ENCODE measurements at regions not wholly inside any gene's neighbourhood (a gene's known extent, or its start where the extent isn't known, plus 50 kb on each side); places are given as distances from the start of the nearest gene placed in this dataset.

- Mint-ChIP-seq H3K36me3 (no peaks in the 10 kb centered on the region), H3K27me3 (peaks cover 5% of the 10 kb centered on the region), H3K4me3 (no peak overlapping the region), H3K4me1 (ENCODE audit: low read depth) (no peaks in the 10 kb centered on the region), H3K9me3 (peaks cover 2% of the 10 kb centered on the region), H3K27ac (no peak overlapping the region)
- DNase-seq, result no peak
- POLR2A ChIA-PET, result no interaction called here
- CTCF ChIA-PET, result interaction anchor here (0.7 kb wide), 1 partner anchor 49 kb away, joined by 3 read pairs; no protein-coding TSS in a partner anchor
- intact Hi-C loops (cut with micrococcal nuclease), result no loop called here
Observed at GRCh38 chr1:94743862-94744261, 76.3 kb upstream of the SLC44A3 start.

DNA sequence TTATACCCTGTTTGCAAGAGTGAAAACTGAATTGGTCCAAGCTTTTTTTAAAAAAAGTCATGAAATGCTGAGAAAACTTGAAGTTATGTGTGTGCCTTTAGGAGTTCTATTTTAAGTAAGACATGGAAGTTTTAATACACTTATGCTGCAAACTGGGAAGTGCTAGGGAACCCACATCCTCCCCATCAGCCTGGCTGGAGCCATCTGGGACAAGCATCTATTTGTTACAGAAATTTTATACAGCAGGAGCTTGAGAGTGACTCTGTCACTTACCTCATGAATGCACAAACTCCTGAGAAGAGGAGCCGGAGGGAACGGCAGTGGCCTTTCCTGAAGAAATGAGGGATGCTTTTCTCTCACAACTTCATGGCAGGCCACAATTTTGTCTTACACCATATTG is 78.2 kb upstream of the SLC44A3 start:
- H3K27ac Mint-ChIP-seq, result no peak overlapping the region
- ChIA-PET CTCF (no interaction called here), POLR2A (no interaction called here)
- no peaks in the 10 kb centered on the region for H3K9me3 Mint-ChIP-seq
- H3K4me3 Mint-ChIP-seq, result no peak overlapping the region
- H3K27me3 Mint-ChIP-seq, result peaks cover 9% of the 10 kb centered on the region
- H3K36me3 Mint-ChIP-seq, result no peaks in the 10 kb centered on the region
- H3K4me1 Mint-ChIP-seq (ENCODE audit: low read depth), result no peaks in the 10 kb centered on the region
- no peak for DNase-seq
- intact Hi-C loops (cut with micrococcal nuclease), result no loop called here

GRCh38 chr1:94741510-94741909 is 78.6 kb upstream of the SLC44A3 start:
- no peak overlapping the region for H3K27ac Mint-ChIP-seq
- POLR2A ChIA-PET, result no interaction called here
- intact Hi-C loops (cut with micrococcal nuclease), result no loop called here

DNA sequence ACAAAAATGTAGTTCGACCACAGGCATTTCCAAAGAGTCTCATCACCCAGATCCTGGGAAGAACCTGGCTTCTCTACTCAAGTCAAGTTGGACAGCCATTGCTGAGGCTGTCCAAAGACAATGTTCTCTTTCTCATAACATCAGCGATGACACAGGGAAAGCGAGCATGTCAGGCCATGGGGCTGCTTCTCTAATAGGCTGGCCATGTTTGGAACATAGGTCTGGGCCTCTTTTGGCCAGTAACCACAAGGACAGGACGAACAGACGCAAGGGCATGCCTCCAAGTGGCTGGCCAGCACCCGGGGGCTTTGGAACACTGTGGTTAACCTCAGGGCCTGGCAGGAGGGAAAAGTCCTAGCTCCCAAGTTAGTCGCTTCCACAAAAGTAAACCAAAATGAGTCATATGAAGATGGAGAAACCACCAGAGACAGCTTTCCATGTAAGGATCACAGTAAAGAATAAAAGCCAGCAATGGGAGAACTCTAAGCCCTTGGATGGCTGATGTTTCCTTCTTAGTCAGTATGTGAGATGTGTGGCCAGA is 80.6 kb upstream of the SLC44A3 start:
- no peak for DNase-seq
- Mint-ChIP-seq H3K27me3 (peaks cover 8% of the 10 kb centered on the region), H3K4me3 (no peak overlapping the region), H3K4me1 (ENCODE audit: low read depth) (peaks cover 2% of the 10 kb centered on the region), H3K27ac (no peak overlapping the region), H3K9me3 (no peaks in the 10 kb centered on the region), H3K36me3 (no peaks in the 10 kb centered on the region)
- POLR2A ChIA-PET, result no interaction called here
- intact Hi-C loops (cut with micrococcal nuclease), result no loop called here
- CTCF ChIA-PET, result no interaction called here

More at GRCh38 chr1:94741510-94741909, 78.6 kb upstream of the SLC44A3 start:
- H3K4me1 Mint-ChIP-seq (ENCODE audit: low read depth), result no peaks in the 10 kb centered on the region
- CTCF ChIA-PET, result no interaction called here
- no peaks in the 10 kb centered on the region for H3K36me3 Mint-ChIP-seq
- DNase-seq, result no peak
- no peaks in the 10 kb centered on the region for H3K9me3 Mint-ChIP-seq
- H3K4me3 Mint-ChIP-seq, result no peak overlapping the region
- H3K27me3 Mint-ChIP-seq, result peaks cover 9% of the 10 kb centered on the region

DNA sequence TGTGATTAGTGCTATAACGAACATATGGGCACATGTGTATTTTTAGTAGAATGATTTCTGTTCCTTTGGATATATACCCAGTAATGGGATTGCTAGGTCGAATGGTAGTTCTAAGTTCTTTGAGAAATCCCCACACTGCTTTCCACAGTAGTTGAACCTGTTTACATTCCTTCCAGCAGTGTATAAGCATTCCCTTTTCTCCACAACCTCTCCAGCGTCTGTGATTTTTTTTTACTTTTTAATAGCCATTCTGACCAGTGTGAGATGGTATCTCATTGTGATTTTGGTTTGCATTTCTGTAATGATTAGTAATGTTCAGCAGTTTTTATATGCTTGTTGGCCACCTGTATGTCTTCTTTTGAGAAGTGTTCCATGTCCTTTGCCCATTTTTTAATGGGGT is 81.8 kb upstream of the SLC44A3 start:
- Mint-ChIP-seq H3K36me3 (no peaks in the 10 kb centered on the region), H3K27me3 (peaks cover 8% of the 10 kb centered on the region), H3K4me1 (ENCODE audit: low read depth) (peaks cover 2% of the 10 kb centered on the region), H3K27ac (no peak overlapping the region), H3K4me3 (no peak overlapping the region), H3K9me3 (no peaks in the 10 kb centered on the region)
- CTCF ChIA-PET, result no interaction called here
- DNase-seq, result no peak
- POLR2A ChIA-PET, result no interaction called here
- intact Hi-C loops (cut with micrococcal nuclease), result no loop called here

DNA sequence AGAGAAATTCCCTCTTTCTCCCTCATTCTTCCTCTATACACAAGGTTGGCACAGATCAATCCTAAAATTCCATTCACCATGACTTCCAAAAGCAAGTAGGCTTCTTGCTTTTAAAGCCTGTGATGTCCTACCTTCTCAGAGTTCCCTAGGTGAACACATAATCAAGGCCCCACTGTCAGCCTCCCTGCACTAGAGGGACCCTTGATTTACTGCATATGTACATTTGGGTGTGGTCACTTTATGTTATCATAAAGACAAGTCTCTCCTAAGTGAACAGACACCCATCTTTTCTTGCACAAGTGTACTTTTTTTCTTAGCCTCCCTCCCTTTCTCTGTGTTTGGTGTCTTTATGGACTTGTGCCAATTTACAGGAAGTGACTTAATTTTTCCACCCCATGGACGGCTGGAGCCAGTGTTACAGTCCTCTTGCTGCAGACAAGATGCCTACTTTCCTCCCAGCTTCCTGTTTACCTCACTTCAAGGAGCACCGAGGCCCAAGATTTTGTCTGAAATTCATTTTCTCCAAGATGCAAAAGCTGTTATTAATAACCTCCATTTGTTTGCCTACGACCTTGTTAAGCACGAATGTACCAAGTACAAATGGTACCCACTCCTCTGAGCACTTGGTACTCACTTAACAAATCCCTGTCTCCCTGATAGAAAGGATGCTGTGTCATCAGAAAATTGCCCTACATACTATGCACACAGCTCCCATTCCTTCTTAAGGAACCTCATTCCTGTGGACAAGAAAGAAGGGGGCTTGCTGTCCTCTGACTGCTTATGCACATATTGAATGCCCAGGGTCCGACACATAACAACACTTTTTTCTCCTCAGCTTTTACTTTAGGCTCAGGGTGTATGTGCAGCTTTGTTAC is 82.8 kb upstream of the SLC44A3 start:
- intact Hi-C loops (cut with micrococcal nuclease), result no loop called here
- H3K4me1 Mint-ChIP-seq (ENCODE audit: low read depth), result peaks cover 2% of the 10 kb centered on the region
- peaks cover 9% of the 10 kb centered on the region for H3K27me3 Mint-ChIP-seq
- H3K27ac Mint-ChIP-seq, result no peak overlapping the region
- CTCF ChIA-PET, result no interaction called here
- H3K36me3 Mint-ChIP-seq, result no peaks in the 10 kb centered on the region
- no peak for DNase-seq
- POLR2A ChIA-PET, result no interaction called here
- H3K4me3 Mint-ChIP-seq, result no peak overlapping the region
- no peaks in the 10 kb centered on the region for H3K9me3 Mint-ChIP-seq

GRCh38 chr1:94736549-94736948 is 83.6 kb upstream of the SLC44A3 start:
- no peak overlapping the region for H3K4me3 Mint-ChIP-seq
- peaks cover 2% of the 10 kb centered on the region for H3K4me1 Mint-ChIP-seq (ENCODE audit: low read depth)
- H3K36me3 Mint-ChIP-seq, result no peaks in the 10 kb centered on the region
- peaks cover 9% of the 10 kb centered on the region for H3K27me3 Mint-ChIP-seq
- intact Hi-C loops (cut with micrococcal nuclease), result no loop called here
- no peak for DNase-seq
- POLR2A ChIA-PET, result no interaction called here
- no peaks in the 10 kb centered on the region for H3K9me3 Mint-ChIP-seq
- H3K27ac Mint-ChIP-seq, result no peak overlapping the region
- CTCF ChIA-PET, result no interaction called here

DNA sequence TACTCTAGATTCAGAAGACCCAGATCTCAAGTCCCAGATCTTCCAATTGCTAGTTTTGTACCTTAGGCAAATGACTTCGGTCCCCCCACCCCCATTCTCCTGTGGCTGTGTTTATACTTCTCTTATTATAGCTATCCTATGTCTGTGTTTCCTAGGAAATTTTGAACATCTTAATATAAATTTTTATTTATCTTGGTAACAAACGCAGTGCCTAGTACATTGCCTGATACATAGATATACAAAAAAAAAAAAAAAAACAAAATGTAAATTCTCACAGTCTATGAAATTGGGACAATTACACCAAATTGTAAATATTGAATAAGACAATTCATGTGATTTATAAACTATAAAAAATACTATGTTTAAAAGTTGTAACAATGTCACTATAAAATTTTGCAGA is 84.1 kb upstream of the SLC44A3 start:
- peaks cover 2% of the 10 kb centered on the region for H3K4me1 Mint-ChIP-seq (ENCODE audit: low read depth)
- no peaks in the 10 kb centered on the region for H3K9me3 Mint-ChIP-seq
- DNase-seq, result no peak
- ChIA-PET POLR2A (no interaction called here), CTCF (no interaction called here)
- no peak overlapping the region for H3K27ac Mint-ChIP-seq
- H3K4me3 Mint-ChIP-seq, result no peak overlapping the region
- no peaks in the 10 kb centered on the region for H3K36me3 Mint-ChIP-seq
- intact Hi-C loops (cut with micrococcal nuclease), result no loop called here
- peaks cover 9% of the 10 kb centered on the region for H3K27me3 Mint-ChIP-seq

DNA sequence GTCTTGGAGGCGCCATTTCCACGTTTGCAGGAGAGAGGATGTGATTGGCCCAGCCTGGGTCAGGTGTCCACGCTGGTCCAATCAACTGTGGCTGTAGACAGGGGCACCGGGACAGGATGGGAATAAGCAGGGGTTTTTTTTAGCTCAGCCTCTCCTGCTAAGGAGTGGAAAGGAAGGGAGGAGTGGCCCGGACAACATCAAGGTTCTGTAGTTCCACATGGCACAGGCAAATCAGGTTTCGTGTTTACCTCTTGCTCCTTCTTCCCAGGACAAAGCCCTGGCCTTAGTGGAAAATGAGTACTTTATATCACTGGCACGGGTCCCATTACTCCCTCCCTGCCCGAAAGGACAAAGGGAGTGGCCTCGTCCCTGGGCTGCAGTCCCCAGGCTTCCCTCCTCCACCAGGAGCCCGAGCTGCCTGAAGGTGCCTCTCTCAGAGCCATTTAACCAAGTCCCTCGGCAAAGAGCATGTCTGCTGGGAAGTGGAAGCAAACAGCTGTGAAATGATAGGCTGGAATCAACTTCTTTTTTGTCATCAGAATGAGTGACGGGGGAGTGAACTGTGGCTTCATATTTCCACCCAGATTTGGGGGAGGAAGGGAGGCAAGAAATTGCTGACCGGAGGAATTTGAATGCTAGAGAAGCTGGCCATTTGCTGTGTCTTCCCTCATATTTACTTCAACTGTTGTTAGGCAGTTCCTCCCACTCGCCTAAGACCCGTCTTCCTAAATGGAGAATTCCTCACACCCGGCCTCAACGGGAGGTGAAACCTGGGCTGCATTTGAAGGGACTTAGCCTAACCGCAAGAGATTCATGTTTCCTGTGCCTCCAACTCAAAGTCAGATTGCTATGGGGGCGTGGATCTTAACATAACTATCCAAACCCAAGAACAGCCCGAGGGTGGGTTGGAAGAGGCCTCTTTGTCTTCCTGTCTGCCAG is 84.9 kb upstream of the SLC44A3 start:
- CTCF ChIA-PET, result no interaction called here
- intact Hi-C loops (cut with micrococcal nuclease), result no loop called here

GRCh38 chr1:94731891-94732290 is 88.3 kb upstream of the SLC44A3 start:
- no peak for DNase-seq
- Mint-ChIP-seq H3K27me3 (peaks cover 4% of the 10 kb centered on the region), H3K9me3 (no peaks in the 10 kb centered on the region), H3K36me3 (no peaks in the 10 kb centered on the region), H3K4me1 (ENCODE audit: low read depth) (peaks cover 2% of the 10 kb centered on the region), H3K4me3 (no peak overlapping the region), H3K27ac (no peak overlapping the region)
- CTCF ChIA-PET, result no interaction called here
- intact Hi-C loops (cut with micrococcal nuclease), result no loop called here
- POLR2A ChIA-PET, result no interaction called here

More for the DNA sequence above, 84.9 kb upstream of the SLC44A3 start:
- Mint-ChIP-seq H3K4me1 (ENCODE audit: low read depth) (peaks cover 2% of the 10 kb centered on the region), H3K27me3 (peaks cover 9% of the 10 kb centered on the region), H3K4me3 (no peak overlapping the region), H3K9me3 (no peaks in the 10 kb centered on the region), H3K36me3 (no peaks in the 10 kb centered on the region), H3K27ac (no peak overlapping the region)
- DNase-seq, result no peak
- POLR2A ChIA-PET, result no interaction called here

DNA sequence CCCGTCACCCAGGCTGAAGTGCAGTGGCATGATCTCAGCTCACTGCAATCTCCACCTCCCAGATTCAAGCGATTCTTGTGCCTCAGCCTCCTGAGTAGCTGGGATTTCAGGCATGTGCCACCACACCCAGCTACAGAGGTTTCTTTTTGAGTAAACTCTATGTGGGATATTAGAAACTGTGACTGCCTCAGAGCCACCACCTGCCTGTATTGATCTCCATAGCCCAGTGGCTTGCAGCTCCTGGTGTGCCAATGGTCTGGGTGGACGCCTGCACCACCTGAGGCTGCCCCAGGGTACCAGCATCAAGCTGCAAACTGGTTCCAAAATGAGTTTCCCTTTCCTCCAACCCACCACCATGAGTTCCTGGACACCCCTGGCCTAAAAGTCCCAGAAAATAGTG is 89.7 kb upstream of the SLC44A3 start:
- Mint-ChIP-seq H3K27me3 (peaks cover 6% of the 10 kb centered on the region), H3K36me3 (no peaks in the 10 kb centered on the region), H3K4me3 (no peak overlapping the region), H3K4me1 (ENCODE audit: low read depth) (no peaks in the 10 kb centered on the region), H3K27ac (no peak overlapping the region), H3K9me3 (no peaks in the 10 kb centered on the region)
- no peak for DNase-seq
- POLR2A ChIA-PET, result no interaction called here
- intact Hi-C loops (cut with micrococcal nuclease), result no loop called here
- CTCF ChIA-PET, result no interaction called here

DNA sequence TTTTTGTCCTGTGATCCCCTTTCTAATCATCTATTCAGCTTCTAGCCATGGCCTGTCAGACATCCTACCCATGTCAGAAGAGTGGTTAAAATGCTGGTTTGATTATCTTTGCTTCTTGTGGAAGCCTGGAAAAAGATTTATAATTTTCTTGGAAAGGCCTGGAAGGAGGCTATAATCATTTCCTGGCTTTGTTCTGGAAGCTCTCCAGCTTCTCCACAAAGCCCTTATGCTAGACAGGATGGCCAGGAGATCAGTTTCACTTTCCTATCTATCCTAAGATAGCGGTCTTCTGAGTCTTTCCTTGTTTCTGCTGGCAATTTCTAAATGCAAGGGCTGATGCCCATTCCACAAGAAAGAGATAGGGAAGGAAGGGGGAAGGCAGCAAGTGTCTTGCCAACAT is 90.9 kb upstream of the SLC44A3 start:
- ChIA-PET POLR2A (no interaction called here), CTCF (no interaction called here)
- Mint-ChIP-seq H3K4me3 (no peak overlapping the region), H3K9me3 (no peaks in the 10 kb centered on the region), H3K4me1 (ENCODE audit: low read depth) (no peaks in the 10 kb centered on the region), H3K36me3 (no peaks in the 10 kb centered on the region), H3K27ac (no peak overlapping the region), H3K27me3 (peaks cover 6% of the 10 kb centered on the region)
- no peak for DNase-seq
- intact Hi-C loops (cut with micrococcal nuclease), result no loop called here
